Testis (tissue), 2 donors: ENCODE measurements at regions not wholly inside any gene's neighbourhood (a gene's known extent, or its start where the extent isn't known, plus 50 kb on each side); places are given as distances from the start of the nearest gene placed in this dataset.

Experiments
- POLR2A ChIP-seq: fragments of 450-650 bp; IDR thresholded peaks from one replicate; pipeline ENCODE4 v1.6.1; 2017; ENCODE audit warnings: antibody characterized with exemption, mild to moderate bottlenecking, moderate library complexity
- TF ChIP-seq, protein P1 (sequence below), 3 experiments: fragments of 450-650 bp in 2 of 3; fragments of 200-600 bp in 1 of 3; sonication (generic) in 1 of 3; IDR thresholded peaks; one replicate each; pipeline ENCODE4 v1.5.1; 2016 to 2019; ENCODE audit warnings: antibody characterized with exemption in 3 of 3, mild to moderate bottlenecking in 2 of 3, moderate library complexity in 1 of 3

DNA sequence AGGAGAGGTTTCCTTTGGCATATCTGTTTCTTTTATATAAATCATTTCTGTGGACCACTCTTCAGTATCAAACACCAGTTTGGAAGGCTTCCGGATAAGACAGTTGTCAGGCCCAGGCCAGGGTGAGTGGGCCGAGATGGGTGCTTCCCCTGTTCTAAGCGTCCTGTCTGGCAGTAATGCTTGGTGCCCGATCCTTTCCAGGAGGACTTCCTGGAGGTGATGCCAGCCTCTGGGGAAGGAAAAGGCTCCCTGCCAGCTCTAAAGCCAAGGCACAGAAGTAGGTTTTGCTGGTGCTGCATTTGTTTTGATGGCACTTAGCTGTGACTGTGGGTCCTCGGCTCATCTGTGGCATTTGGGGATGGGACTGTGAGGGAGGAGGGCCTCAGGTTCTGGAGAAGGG is 124.4 kb upstream of the RTL1 start:
- TF ChIP-seq, protein P1, sequence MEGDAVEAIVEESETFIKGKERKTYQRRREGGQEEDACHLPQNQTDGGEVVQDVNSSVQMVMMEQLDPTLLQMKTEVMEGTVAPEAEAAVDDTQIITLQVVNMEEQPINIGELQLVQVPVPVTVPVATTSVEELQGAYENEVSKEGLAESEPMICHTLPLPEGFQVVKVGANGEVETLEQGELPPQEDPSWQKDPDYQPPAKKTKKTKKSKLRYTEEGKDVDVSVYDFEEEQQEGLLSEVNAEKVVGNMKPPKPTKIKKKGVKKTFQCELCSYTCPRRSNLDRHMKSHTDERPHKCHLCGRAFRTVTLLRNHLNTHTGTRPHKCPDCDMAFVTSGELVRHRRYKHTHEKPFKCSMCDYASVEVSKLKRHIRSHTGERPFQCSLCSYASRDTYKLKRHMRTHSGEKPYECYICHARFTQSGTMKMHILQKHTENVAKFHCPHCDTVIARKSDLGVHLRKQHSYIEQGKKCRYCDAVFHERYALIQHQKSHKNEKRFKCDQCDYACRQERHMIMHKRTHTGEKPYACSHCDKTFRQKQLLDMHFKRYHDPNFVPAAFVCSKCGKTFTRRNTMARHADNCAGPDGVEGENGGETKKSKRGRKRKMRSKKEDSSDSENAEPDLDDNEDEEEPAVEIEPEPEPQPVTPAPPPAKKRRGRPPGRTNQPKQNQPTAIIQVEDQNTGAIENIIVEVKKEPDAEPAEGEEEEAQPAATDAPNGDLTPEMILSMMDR (IDR thresholded peaks at IDR 0.05), result no peak
- TF ChIP-seq POLR2A, result no peak
